Stimulated activated CD4-positive, alpha-beta T cell treated with anti-CD3 and anti-CD28 coated beads, Interleukin-4, amount 100 ng/mL, for 1 hour (primary cell): ENCODE measurements at regions not wholly inside any gene's neighbourhood (a gene's known extent, or its start where the extent isn't known, plus 50 kb on each side); places are given as distances from the start of the nearest gene placed in this dataset.
"Not testable (repeated sequence)": the region's sequence is repeated elsewhere in the genome, so short reads cannot be mapped to it uniquely, and the experiment has no call there.

ENCODE experiments used
- DNase-seq: peaks from one replicate; pipeline ENCODE4 v3.0.0-alpha.2; 2020

GRCh38 chrX:45527834-45528233 lies 327.2 kb upstream of the DIPK2B start:
- no peak for DNase-seq

GRCh38 chrX:45524805-45525204 lies 324.1 kb upstream of the DIPK2B start:
- DNase-seq = no peak

GRCh38 chrX:45524296-45524695 lies 323.6 kb upstream of the DIPK2B start:
- DNase-seq = no peak

GRCh38 chrX:45518552-45518951 lies 317.9 kb upstream of the DIPK2B start:
- DNase-seq = no peak

- no peak for DNase-seq
Measured at GRCh38 chrX:45517090-45517973, 316.7 kb upstream of the DIPK2B start.

GRCh38 chrX:45515262-45516215 lies 314.9 kb upstream of the DIPK2B start:
- DNase-seq = peak; percentile 15

- no peak for DNase-seq
Measured at GRCh38 chrX:45513042-45513441, 312.4 kb upstream of the DIPK2B start.

GRCh38 chrX:45508454-45508853 lies 307.8 kb upstream of the DIPK2B start:
- DNase-seq = no peak

GRCh38 chrX:45506149-45506730 lies 305.6 kb upstream of the DIPK2B start:
- no peak for DNase-seq

GRCh38 chrX:45505214-45505613 lies 304.5 kb upstream of the DIPK2B start:
- no peak for DNase-seq

- not testable (repeated sequence) for DNase-seq
Measured at GRCh38 chrX:45503787-45504362, 303.2 kb upstream of the DIPK2B start.

GRCh38 chrX:45502396-45502795 lies 301.7 kb upstream of the DIPK2B start:
- no peak for DNase-seq

GRCh38 chrX:45497290-45497689 lies 296.6 kb upstream of the DIPK2B start:
- DNase-seq = no peak

GRCh38 chrX:45485719-45486118 lies 285.0 kb upstream of the DIPK2B start:
- DNase-seq = no peak

- DNase-seq = no peak
Measured at GRCh38 chrX:45479835-45480422, 279.3 kb upstream of the DIPK2B start.

- DNase-seq = no peak
Measured at GRCh38 chrX:45479196-45479834, 278.6 kb upstream of the DIPK2B start.

GRCh38 chrX:45472968-45473367 lies 272.3 kb upstream of the DIPK2B start:
- no peak for DNase-seq

GRCh38 chrX:45467537-45467936 lies 266.9 kb upstream of the DIPK2B start:
- not testable (repeated sequence) for DNase-seq

GRCh38 chrX:45455732-45456131 lies 255.1 kb upstream of the DIPK2B start:
- not testable (repeated sequence) for DNase-seq

GRCh38 chrX:45454290-45454689 lies 253.6 kb upstream of the DIPK2B start:
- no peak for DNase-seq

- DNase-seq = no peak
Measured at GRCh38 chrX:45449982-45450381, 249.3 kb upstream of the DIPK2B start.

- no peak for DNase-seq
Measured at GRCh38 chrX:45447995-45448394, 247.3 kb upstream of the DIPK2B start.
